ENCODE measurements at regions not wholly inside any gene's neighbourhood (a gene's known extent, or its start where the extent isn't known, plus 50 kb on each side); places are given as distances from the start of the nearest gene placed in this dataset.

DNA sequence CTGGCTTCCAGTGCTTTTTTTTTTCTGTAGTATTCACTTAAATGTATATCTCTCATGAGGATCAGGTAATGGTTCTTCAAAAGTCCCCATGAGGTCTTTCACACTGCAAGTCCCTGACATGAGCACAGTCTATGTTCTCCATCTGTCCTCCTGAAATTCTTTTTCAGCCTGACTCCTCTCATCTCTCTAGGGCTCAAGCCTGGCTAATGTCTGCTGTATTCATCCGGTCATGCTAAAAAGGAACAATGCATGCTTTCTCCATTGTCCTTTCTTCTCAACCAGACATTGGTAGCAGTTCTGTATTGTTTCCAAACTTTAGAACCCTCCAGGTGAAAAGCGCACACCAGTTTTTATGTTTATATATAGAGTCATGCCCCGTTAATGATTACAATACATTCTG is 368.3 kb upstream of the OLFM3 start:
- no peaks in the 10 kb centered on the region for H3K4me1 Mint-ChIP-seq (ENCODE audit: low read depth)
- no peak overlapping the region for H3K4me3 Mint-ChIP-seq
- H3K27ac Mint-ChIP-seq = no peak overlapping the region
- TF ChIP-seq, protein P1, sequence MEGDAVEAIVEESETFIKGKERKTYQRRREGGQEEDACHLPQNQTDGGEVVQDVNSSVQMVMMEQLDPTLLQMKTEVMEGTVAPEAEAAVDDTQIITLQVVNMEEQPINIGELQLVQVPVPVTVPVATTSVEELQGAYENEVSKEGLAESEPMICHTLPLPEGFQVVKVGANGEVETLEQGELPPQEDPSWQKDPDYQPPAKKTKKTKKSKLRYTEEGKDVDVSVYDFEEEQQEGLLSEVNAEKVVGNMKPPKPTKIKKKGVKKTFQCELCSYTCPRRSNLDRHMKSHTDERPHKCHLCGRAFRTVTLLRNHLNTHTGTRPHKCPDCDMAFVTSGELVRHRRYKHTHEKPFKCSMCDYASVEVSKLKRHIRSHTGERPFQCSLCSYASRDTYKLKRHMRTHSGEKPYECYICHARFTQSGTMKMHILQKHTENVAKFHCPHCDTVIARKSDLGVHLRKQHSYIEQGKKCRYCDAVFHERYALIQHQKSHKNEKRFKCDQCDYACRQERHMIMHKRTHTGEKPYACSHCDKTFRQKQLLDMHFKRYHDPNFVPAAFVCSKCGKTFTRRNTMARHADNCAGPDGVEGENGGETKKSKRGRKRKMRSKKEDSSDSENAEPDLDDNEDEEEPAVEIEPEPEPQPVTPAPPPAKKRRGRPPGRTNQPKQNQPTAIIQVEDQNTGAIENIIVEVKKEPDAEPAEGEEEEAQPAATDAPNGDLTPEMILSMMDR (IDR thresholded peaks at IDR 0.05) = no peak
- no peaks in the 10 kb centered on the region for H3K27me3 Mint-ChIP-seq
- DNase-seq (no peak), ATAC-seq (no peak)
- H3K36me3 Mint-ChIP-seq (ENCODE audit: low read depth) = no peaks in the 10 kb centered on the region
- ChIA-PET CTCF (no interaction called here), POLR2A (no interaction called here)
- intact Hi-C loops (cut with micrococcal nuclease) = no loop called here
- H3K9me3 Mint-ChIP-seq = peaks cover 3% of the 10 kb centered on the region

DNA sequence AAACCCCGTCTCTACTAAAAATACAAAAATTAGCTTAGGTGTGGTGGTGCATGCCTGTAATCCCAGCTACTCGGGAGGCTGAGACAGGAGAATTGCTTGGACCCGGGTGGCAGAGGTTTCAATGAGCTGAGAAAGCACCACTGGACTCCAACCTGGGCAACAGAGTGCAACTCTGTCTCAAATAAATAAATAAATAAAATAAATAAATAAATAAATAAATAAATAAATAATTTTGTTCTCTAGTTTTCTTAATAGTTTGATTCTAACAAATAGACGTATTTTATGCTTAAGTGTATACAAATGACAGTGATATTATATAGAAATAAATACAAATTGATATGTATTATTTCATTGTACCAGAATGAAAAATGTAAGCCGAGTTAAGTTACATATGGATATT is 339.9 kb upstream of the OLFM3 start:
- CTCF ChIA-PET = no interaction called here
- Mint-ChIP-seq H3K4me1 (ENCODE audit: low read depth) (no peaks in the 10 kb centered on the region), H3K4me3 (no peak overlapping the region)

DNA sequence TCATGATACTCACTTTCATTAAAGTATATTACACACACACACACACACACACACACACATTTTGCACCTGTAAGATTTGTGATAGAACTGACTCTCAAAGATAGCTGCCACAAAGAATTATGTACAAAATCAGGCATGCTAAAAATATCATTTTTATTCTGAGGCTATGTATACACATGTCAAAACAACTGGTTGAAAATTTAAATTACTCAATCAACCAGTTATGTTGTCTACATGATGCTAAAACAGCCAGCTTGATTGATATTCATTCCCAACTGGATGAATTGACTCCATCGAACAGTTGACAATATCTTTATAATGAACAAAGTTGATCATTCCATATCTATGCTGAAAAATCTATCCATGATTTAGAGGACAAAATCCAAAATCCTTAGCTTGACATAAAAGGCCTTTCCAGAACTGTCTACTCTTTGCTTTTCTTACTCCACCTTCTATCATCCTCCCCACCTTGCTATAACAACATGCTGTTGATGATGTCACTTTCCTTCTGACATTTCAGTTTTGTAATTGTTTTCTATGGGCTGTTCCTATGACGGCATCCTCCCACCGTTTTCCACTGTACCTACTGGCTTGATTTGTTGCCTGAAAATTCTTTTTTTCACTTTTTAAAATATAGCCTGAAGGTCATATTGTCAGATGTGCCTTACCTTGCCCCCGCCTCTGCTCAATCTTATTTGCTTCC is 321.5 kb upstream of the OLFM3 start:
- no peaks in the 10 kb centered on the region for H3K27me3 Mint-ChIP-seq
- TF ChIP-seq, protein P1 (IDR thresholded peaks at IDR 0.05) = no peak
- ChIA-PET POLR2A (no interaction called here), CTCF (no interaction called here)
- DNase-seq (no peak), ATAC-seq (no peak)
- H3K4me1 Mint-ChIP-seq (ENCODE audit: low read depth) = no peaks in the 10 kb centered on the region
- no peak overlapping the region for H3K27ac Mint-ChIP-seq
- H3K36me3 Mint-ChIP-seq (ENCODE audit: low read depth) = no peaks in the 10 kb centered on the region
- no peak overlapping the region for H3K4me3 Mint-ChIP-seq
- H3K9me3 Mint-ChIP-seq = peaks cover 4% of the 10 kb centered on the region
- intact Hi-C loops (cut with micrococcal nuclease) = no loop called here

More for the DNA sequence above, 339.9 kb upstream of the OLFM3 start:
- Mint-ChIP-seq H3K36me3 (ENCODE audit: low read depth) (no peaks in the 10 kb centered on the region), H3K9me3 (no peaks in the 10 kb centered on the region), H3K27me3 (no peaks in the 10 kb centered on the region), H3K27ac (no peak overlapping the region)
- ATAC-seq (no peak), DNase-seq (no peak)
- intact Hi-C loops (cut with micrococcal nuclease) = no loop called here
- TF ChIP-seq, protein P1 (IDR thresholded peaks at IDR 0.05) = no peak
- POLR2A ChIA-PET = no interaction called here

DNA sequence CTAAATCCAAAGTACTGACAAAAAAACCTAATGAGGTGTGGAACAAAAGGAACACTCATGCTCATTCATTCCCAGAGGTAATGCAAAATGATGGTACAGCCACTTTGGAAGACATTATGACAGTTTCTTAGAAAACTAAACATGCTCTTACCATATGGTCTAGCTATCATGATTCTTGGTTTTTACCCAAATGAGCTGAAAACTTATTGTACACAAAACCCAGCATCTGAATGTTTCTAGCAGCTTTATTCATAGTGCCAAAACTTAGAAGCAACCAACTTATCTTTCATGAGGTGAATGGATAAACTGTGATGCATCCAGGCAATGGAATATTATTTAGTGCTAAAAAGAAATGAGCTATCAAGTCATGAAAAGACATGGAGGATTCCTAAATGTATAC is 318.4 kb upstream of the OLFM3 start:
- no peak for ATAC-seq
- no peaks in the 10 kb centered on the region for H3K27me3 Mint-ChIP-seq
- H3K4me3 Mint-ChIP-seq = no peak overlapping the region
- TF ChIP-seq, protein P1 (IDR thresholded peaks at IDR 0.05) = no peak
- no peaks in the 10 kb centered on the region for H3K36me3 Mint-ChIP-seq (ENCODE audit: low read depth)
- no peak overlapping the region for H3K27ac Mint-ChIP-seq
- H3K9me3 Mint-ChIP-seq = peaks cover 2% of the 10 kb centered on the region
- ChIA-PET POLR2A (no interaction called here), CTCF (no interaction called here)
- no peak for DNase-seq
- intact Hi-C loops (cut with micrococcal nuclease) = no loop called here
- H3K4me1 Mint-ChIP-seq (ENCODE audit: low read depth) = no peaks in the 10 kb centered on the region

DNA sequence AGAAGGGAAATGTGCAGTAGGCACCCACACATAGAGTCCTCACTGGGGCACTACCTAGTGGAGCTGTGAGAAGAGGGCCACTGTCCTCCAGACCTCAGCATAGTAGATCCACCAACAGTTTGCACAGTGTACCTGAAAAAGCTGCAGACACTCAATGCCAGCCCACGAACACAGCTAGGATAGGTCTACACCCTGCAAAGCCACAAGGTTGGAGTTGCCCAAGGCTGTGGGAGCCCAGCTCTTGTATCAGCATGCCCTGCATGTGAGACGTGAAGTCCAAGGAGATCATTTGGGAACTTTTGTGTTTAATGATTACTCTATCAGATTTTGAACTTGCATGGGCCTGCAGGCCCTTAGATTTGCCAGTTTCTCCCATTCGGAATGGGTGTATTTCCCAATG is 299.4 kb upstream of the OLFM3 start:
- Mint-ChIP-seq H3K27me3 (no peaks in the 10 kb centered on the region), H3K36me3 (ENCODE audit: low read depth) (no peaks in the 10 kb centered on the region), H3K27ac (no peak overlapping the region), H3K4me3 (no peak overlapping the region), H3K4me1 (ENCODE audit: low read depth) (no peaks in the 10 kb centered on the region), H3K9me3 (peaks cover 4% of the 10 kb centered on the region)
- DNase-seq (no peak), ATAC-seq (no peak)
- TF ChIP-seq, protein P1 (IDR thresholded peaks at IDR 0.05) = no peak
- CTCF ChIA-PET = no interaction called here
- POLR2A ChIA-PET = no interaction called here
- intact Hi-C loops (cut with micrococcal nuclease) = no loop called here

Data from activated CD8-positive, alpha-beta T cell treated with anti-CD3 and anti-CD28 coated beads for 36 hours (primary cell).